ENCODE measurements at regions not wholly inside any gene's neighbourhood (a gene's known extent, or its start where the extent isn't known, plus 50 kb on each side); places are given as distances from the start of the nearest gene placed in this dataset.

DNA sequence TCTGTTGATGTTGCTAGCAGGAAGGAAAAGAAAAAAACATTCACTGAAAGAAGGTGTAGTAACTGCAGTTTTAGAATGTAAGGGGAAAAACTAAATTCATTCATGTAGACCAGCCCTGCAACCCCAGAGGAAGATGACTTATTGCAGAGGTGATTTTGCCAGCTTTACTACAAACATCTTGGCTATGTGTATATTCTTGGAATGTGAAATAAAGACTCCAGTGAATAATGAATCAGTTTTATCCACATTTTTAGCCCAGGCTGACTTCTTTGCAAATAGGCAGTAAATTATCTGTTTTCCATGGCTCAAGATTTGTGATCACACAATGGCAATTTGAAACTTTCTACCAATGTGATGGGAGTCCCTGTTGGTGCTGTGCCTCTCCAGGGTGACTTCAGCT lies 206.1 kb upstream of the SETBP1 start:
- Mint-ChIP-seq H3K36me3 (ENCODE audit: low read depth) (no peaks in the 10 kb centered on the region), H3K9me3 (peaks cover 11% of the 10 kb centered on the region), H3K27ac (no peak overlapping the region), H3K4me3 (no peak overlapping the region), H3K27me3 (no peaks in the 10 kb centered on the region), H3K4me1 (no peaks in the 10 kb centered on the region)
- POLR2A ChIA-PET, result no interaction called here
- ATAC-seq (ENCODE audit: low read depth) (no peak), DNase-seq (no peak)
- TF ChIP-seq, protein P1, sequence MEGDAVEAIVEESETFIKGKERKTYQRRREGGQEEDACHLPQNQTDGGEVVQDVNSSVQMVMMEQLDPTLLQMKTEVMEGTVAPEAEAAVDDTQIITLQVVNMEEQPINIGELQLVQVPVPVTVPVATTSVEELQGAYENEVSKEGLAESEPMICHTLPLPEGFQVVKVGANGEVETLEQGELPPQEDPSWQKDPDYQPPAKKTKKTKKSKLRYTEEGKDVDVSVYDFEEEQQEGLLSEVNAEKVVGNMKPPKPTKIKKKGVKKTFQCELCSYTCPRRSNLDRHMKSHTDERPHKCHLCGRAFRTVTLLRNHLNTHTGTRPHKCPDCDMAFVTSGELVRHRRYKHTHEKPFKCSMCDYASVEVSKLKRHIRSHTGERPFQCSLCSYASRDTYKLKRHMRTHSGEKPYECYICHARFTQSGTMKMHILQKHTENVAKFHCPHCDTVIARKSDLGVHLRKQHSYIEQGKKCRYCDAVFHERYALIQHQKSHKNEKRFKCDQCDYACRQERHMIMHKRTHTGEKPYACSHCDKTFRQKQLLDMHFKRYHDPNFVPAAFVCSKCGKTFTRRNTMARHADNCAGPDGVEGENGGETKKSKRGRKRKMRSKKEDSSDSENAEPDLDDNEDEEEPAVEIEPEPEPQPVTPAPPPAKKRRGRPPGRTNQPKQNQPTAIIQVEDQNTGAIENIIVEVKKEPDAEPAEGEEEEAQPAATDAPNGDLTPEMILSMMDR (IDR thresholded peaks at IDR 0.05), result no peak
- intact Hi-C loops (cut with micrococcal nuclease), result no loop called here
- CTCF ChIA-PET, result no interaction called here

DNA sequence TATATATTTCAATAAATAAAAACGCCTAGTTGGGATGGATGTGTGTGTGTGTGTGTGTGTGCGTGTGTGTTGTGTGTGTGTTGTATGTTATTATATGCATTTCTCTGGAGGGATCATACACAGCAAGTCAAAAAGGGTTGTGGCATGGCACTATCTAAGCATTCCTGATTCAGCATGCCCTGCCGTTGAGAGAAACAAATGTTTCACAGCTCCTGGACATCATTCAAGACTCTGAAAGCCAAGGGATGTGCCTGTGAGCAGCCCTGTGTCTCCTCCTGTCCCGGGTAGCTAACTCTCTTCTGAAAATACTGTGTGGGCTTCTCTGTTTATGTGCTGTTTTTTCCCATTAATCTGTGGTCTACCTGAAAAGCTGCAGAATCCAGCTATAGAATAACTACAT lies 197.9 kb upstream of the SETBP1 start:
- peaks cover 11% of the 10 kb centered on the region for H3K36me3 Mint-ChIP-seq (ENCODE audit: low read depth)
- H3K4me1 Mint-ChIP-seq, result no peaks in the 10 kb centered on the region
- H3K27ac Mint-ChIP-seq, result no peak overlapping the region
- H3K9me3 Mint-ChIP-seq, result peaks cover 24% of the 10 kb centered on the region
- no peak for ATAC-seq (ENCODE audit: low read depth)
- H3K27me3 Mint-ChIP-seq, result no peaks in the 10 kb centered on the region
- ChIA-PET CTCF (no interaction called here), POLR2A (no interaction called here)
- no peak for DNase-seq
- H3K4me3 Mint-ChIP-seq, result no peak overlapping the region
- TF ChIP-seq, protein P1 (IDR thresholded peaks at IDR 0.05), result no peak
- intact Hi-C loops (cut with micrococcal nuclease), result no loop called here

DNA sequence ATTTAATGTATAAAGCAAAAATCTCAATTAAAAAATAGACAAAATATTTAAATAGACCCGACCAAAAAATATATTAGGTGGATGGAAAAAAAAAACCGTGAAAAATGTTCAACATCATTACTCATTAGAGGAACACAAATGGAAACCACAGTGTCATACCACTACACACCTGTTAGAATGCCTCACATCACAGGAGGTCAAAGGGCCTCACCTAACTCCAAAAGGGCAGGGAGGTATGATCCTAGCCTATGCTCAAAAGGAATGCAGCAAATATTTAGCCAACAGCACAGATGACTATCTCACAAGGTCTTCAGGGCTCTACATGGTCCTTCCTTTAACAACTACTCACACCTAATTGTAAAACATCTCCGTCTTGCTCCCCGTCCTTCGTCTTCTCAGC lies 185.5 kb upstream of the SETBP1 start:
- no peaks in the 10 kb centered on the region for H3K27me3 Mint-ChIP-seq
- TF ChIP-seq, protein P1 (IDR thresholded peaks at IDR 0.05), result no peak
- ChIA-PET POLR2A (no interaction called here), CTCF (no interaction called here)
- peaks cover 18% of the 10 kb centered on the region for H3K4me1 Mint-ChIP-seq
- H3K4me3 Mint-ChIP-seq, result no peak overlapping the region
- intact Hi-C loops (cut with micrococcal nuclease), result no loop called here
- H3K36me3 Mint-ChIP-seq (ENCODE audit: low read depth), result no peaks in the 10 kb centered on the region
- no peak for DNase-seq
- peaks cover 7% of the 10 kb centered on the region for H3K9me3 Mint-ChIP-seq
- peak; percentile 34 for ATAC-seq (ENCODE audit: low read depth)
- peak overlapping the region; percentile 42 for H3K27ac Mint-ChIP-seq

DNA sequence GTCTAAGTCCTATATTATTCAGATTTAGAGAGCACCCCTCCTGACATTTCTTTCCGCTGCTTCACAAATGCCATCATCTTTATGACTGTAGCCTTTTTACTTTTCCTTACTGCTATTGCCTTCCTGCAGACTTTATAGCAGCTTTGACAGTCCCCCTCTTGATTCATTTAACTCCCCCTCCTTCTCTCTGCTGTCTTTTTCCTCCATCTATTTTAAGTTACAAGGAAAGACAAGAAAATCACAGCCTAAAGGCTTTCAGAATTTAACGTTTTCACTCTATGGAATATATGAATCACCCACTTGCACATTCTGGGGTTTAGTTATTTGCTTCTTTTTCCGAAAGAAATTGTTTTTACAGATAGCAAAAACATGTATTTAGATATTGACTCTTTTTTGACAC lies 183.4 kb upstream of the SETBP1 start:
- Mint-ChIP-seq H3K4me3 (no peak overlapping the region), H3K27me3 (no peaks in the 10 kb centered on the region), H3K36me3 (ENCODE audit: low read depth) (no peaks in the 10 kb centered on the region), H3K4me1 (peaks cover 37% of the 10 kb centered on the region), H3K27ac (no peak overlapping the region), H3K9me3 (peaks cover 7% of the 10 kb centered on the region)
- CTCF ChIA-PET, result no interaction called here
- intact Hi-C loops (cut with micrococcal nuclease), result no loop called here
- DNase-seq (no peak), ATAC-seq (ENCODE audit: low read depth) (no peak)
- POLR2A ChIA-PET, result no interaction called here
- TF ChIP-seq, protein P1 (IDR thresholded peaks at IDR 0.05), result no peak

DNA sequence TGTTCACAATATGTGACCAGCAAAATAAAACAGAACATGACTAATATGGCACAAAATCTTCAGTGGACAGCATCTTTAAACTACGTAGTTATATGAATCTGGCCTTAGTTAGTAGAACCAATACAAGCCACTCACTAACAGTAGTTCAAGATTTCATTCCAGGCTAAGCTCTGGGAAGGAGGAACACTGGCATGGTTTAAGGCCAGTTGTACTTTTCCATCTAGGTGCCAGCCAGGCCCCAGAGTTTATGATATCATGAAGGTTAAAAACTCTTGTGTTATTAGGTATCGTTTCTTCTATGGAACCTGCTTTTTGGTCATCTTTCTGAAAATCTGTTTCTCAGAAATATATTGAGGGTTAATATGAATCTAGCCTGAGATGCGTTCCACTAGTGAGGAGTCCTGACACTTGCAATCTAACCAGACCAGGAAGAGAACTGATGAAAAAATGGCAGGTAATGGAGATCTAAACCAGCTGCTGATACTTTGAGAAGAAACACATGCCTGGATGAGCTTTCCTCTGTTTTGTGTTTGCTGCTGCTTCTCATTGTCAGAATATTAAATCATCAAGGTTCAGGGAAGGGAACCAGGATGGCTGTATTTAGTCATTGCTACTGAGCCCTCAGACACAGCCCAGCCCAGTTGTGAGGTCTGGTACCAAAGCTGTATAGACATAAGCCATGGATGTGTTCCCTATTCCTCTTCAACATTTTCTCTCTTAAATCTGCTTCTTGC lies 182.8 kb upstream of the SETBP1 start:
- no peak overlapping the region for H3K27ac Mint-ChIP-seq
- TF ChIP-seq, protein P1 (IDR thresholded peaks at IDR 0.05), result no peak
- peaks cover 4% of the 10 kb centered on the region for H3K9me3 Mint-ChIP-seq
- DNase-seq, result no peak
- H3K4me3 Mint-ChIP-seq, result no peak overlapping the region
- ATAC-seq (ENCODE audit: low read depth), result no peak
- no peaks in the 10 kb centered on the region for H3K27me3 Mint-ChIP-seq
- ChIA-PET CTCF (no interaction called here), POLR2A (no interaction called here)
- peaks cover 44% of the 10 kb centered on the region for H3K4me1 Mint-ChIP-seq
- intact Hi-C loops (cut with micrococcal nuclease), result no loop called here
- no peaks in the 10 kb centered on the region for H3K36me3 Mint-ChIP-seq (ENCODE audit: low read depth)

All from activated B cell treated with CpG ODN at 0.5 μM for 24 hours (primary cell).